Hematopoietic multipotent progenitor cell treated with erythropoietin and hydrocortisone succinate and interleukin-3 and kit ligand, for 17 days (in vitro differentiated cells): ENCODE measurements at regions not wholly inside any gene's neighbourhood (a gene's known extent, or its start where the extent isn't known, plus 50 kb on each side); places are given as distances from the start of the nearest gene placed in this dataset.

Experiments used
- DNase-seq: peaks from one replicate; pipeline ENCODE4 v3.0.0-alpha.2; 2015; ENCODE audit warnings: low spot score

- DNase-seq, result no peak
Observed at GRCh38 chr7:136173874-136174273, 196.7 kb upstream of the MTPN start.

DNA sequence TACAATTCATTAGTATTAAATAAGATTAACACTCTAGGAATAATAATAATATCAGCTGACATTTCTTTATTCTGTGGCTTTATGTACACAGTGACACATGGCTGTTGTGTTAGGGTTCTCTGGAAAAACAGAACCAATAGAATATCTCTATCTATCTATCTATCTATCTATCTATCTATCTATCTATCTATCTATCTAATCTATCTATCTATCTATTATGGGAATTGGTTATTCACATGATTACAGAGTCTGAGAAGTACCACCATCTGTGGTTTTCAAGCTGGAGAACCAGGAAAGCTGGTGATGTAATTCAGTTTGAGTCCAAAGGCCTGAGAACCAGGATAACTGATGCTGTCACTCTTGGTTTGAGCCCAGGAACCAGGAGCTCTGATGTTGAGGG lies 194.1 kb upstream of the MTPN start:
- no peak for DNase-seq

GRCh38 chr7:136168821-136169220 lies 191.7 kb upstream of the MTPN start:
- DNase-seq, result no peak

DNA sequence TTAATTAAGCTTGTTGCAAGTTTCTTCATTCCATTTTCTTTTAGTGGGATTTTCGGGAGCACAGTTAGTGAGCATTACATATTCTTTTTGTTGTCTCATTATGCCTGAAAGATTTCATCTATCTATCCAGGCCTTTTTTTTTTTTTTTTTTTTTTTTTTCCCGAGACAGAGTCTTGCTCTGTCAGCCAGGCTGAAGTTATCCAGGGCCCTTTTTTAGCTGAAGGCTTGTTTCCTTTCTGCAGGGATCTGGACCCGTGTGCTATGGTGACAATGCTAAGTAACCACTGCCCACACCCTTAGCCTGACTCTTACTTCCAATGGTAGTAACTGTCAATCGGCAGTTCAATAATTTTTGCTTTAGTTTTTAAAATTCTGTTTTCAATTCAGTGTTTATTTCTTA lies 190.8 kb upstream of the MTPN start:
- no peak for DNase-seq

DNA sequence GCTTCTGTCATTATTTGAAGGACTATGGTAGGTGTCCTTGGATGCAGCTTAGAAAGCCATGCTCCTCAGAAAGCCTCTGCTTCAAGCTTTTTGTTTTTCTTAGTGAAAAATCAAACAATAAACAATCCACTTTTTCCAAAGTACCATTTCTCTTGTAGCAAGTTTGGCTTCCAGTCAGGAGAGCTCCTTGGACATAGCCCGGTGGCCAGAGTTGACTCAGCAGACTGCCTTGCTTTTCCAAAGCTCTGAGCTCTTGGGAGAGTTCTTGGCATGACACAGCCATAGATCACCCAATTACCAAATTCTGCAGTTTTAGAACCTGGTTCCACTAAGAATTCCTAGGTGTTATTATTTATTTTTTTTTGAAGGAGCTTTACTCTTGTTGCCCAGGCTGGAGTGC lies 189.4 kb upstream of the MTPN start:
- no peak for DNase-seq

DNA sequence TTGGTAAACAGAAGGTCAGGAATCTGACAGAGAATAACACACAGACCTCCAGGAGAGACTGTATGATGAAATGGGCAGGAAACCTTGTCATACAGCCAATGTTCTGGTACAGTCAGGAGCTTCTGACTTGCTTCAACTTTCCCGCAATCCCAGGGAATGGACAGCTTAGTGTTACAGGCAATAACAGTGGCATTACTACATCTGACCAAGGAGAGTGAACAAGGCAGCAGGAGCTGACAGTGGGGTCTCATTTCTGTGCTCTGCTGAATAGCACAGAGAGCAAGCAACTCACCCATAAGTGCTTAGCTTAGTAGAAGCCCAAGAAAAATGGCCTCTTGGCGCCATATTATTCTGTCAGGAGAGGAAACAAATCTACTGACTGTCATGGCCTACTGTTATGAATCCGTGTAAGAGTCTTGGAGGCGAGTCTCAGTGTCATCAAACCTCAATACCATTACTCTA lies 186.2 kb upstream of the MTPN start:
- DNase-seq, result no peak

DNA sequence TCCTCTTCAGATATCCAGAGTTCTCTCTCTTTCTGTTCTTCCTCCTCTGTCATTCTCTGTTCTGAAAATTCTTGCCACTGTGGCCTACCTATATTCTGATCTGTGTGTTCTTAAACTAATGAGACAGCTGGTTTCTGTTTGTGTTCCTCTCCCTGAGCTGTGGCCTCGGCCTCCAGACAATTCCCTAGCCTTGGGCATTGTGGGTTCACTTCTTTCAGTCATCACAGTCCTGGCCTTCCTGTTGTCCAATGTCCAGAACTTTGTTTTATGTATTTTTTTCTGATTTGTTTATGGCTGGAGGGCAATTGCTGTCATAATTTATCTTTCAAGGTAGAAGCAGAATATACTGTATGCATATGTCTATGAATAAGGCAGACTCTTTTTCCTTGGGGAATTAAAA lies 173.2 kb upstream of the MTPN start:
- DNase-seq, result no peak

- no peak for DNase-seq
Observed at GRCh38 chr7:136148920-136149319, 171.8 kb upstream of the MTPN start.

GRCh38 chr7:136146925-136147324 lies 169.8 kb upstream of the MTPN start:
- DNase-seq, result no peak

GRCh38 chr7:136144182-136144581 lies 167.0 kb upstream of the MTPN start:
- no peak for DNase-seq

DNA sequence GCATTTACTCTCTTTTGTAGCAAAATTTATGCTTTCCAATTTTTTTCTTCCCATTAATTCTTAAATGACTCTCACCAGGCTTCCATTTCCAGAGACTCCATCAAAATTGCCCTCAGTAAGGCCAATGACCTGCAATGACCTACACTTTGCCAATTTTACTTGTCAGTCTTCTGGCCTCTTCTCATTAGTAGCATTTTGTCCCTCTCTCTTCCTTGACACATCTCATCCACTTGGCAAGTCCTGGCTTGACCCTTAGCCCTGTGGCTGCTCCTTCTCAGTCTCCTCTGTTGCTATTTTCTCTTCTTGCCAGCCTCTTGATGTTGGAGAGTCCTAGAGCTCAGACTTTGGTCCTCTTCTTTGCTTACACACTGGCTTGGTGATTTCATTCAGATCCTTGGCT lies 166.1 kb upstream of the MTPN start:
- DNase-seq, result no peak

GRCh38 chr7:136142583-136142982 lies 165.4 kb upstream of the MTPN start:
- DNase-seq, result no peak

- DNase-seq, result no peak
Observed at GRCh38 chr7:136140469-136140868, 163.3 kb upstream of the MTPN start.

DNA sequence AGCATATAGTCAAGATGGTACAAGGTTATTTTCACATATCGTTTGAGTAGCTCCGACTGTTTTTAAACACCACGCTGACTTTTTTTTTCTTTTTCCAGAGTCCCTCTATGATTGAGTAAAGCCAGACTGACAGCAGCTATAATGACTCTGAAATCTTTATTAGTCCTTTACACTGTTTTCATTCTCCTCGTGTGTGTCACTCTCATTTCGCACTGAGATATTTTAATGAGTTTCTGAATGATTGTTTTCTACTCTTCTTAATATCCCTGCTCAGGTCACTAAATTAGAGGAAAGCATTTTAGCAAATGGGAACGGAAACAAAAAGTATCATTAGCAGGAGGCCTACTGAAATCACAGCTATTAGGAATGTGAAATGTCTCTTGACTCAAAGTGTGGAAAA lies 162.3 kb upstream of the MTPN start:
- DNase-seq, result no peak

DNA sequence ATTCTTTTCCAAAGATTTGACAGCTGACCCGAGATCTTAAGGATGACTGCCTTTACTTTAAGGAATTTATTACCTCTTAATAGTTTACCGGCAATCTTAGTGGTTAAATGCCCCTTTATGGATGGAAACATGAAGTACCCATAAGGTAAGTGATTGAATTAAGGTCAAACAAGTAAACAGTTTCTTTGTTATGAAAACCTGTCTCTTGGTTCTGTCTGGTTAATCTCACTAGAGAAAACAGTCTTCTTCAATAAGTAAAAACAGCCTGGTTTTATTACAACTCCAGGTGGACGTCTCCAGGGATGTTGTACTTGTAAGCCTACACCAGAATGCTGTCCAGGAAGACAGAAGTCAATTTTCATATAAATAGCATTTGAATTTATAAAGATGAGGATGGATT lies 161.8 kb upstream of the MTPN start:
- DNase-seq, result no peak

- no peak for DNase-seq
Observed at GRCh38 chr7:136136906-136137454, 159.8 kb upstream of the MTPN start.

- DNase-seq, result no peak
Observed at GRCh38 chr7:136134503-136134902, 157.3 kb upstream of the MTPN start.

- no peak for DNase-seq
Observed at GRCh38 chr7:136133551-136133950, 156.4 kb upstream of the MTPN start.

- no peak for DNase-seq
Observed at GRCh38 chr7:136131304-136131630, 154.1 kb upstream of the MTPN start.

DNA sequence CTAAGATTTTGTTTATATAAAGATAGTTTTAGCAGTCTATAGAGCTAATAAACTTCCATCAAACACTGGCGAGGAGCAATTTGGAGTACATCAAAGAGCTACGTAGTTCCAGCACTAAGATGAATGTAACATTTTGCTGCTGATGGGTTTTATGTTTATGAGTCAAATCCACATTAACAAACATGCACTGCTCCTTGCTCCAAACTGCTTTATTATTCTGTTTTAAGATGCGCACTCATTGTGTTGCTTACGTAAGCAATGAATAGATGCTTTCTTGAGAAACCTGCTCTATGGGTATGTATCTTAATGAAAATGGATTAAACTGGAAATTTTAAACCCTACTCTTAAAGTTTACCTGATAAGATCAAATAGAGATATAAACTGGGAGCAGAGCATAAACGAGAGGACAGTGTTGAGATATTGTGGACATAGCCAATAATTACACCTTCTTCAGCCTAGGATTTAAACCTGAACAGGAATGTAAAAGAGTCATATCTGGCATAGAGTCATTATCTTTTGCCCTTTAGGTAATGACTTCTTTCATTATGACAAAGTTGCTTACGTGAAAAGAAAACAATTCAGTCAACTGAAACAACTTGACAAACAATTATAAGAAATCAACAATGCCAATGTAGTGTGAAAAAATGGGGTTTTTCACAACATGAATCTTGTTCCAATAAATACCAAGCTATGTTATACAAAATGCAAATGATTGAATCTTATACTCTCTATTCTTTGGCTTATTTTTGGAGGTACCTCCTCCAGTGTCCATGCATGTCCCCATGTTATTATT lies 153.5 kb upstream of the MTPN start:
- DNase-seq, result no peak

DNA sequence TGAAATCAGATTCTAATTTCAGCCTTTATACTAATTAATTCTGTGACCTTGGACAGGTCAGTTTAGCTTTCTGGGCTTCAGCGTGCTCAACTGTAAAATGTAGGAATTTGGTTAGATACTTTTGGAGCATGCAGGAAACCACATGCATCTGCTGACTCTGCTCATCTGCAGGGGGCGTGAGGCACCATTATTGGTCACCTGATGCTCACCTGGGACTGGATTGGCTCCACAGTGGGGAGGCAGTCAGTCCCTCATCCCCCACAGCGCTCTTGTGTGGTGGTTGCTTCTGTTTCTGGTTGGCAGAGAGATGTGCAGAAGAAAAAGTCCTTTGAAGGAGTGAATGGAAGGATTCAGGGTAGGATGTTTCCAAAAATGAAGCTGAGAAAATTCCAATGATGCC lies 150.9 kb upstream of the MTPN start:
- no peak for DNase-seq

- DNase-seq, result no peak
Observed at GRCh38 chr7:136123352-136123751, 146.2 kb upstream of the MTPN start.

- DNase-seq, result no peak
Observed at GRCh38 chr7:136122026-136122425, 144.9 kb upstream of the MTPN start.

- no peak for DNase-seq
Observed at GRCh38 chr7:136117539-136117938, 140.4 kb upstream of the MTPN start.
